Esophagus muscularis mucosa (tissue), 4 donors: ENCODE measurements at regions not wholly inside any gene's neighbourhood (a gene's known extent, or its start where the extent isn't known, plus 50 kb on each side); places are given as distances from the start of the nearest gene placed in this dataset.

Experiments used
- DNase-seq: peaks from one replicate; pipeline ENCODE4 v3.0.0-alpha.2; 2017; ENCODE audit errors: extremely low spot score
- H3K27ac ChIP-seq, 4 donors: fragments of 200-600 bp; sonication (generic); replicated peaks in 1 of 4; 1 replicate in 3 of 4; 2 replicates in 1 of 4; pipeline ENCODE4 v1.5.1; 2016 to 2019; ENCODE audit warnings: mild to moderate bottlenecking in 1 of 4
- H3K27me3 ChIP-seq, 4 donors: fragments of 200-600 bp; sonication (generic); one replicate each; pipeline versions ENCODE4 v1.5.1 to v1.6.0; 2016 to 2019
- H3K36me3 ChIP-seq, 4 donors: fragments of 200-600 bp; sonication (generic); one replicate each; pipeline ENCODE4 v1.5.1; 2016 to 2019
- H3K4me1 ChIP-seq, 4 donors: fragments of 200-600 bp; sonication (generic); one replicate each; pipeline ENCODE4 v1.5.1; 2016 to 2019
- H3K4me3 ChIP-seq, 4 donors: fragments of 200-600 bp; sonication (generic); 1 replicate in 2 of 4; 2 replicates in 2 of 4; pipeline ENCODE4 v1.5.1; 2016 to 2019; ENCODE audit warnings: mild to moderate bottlenecking in 4 of 4, moderate library complexity in 1 of 4
- H3K9me3 ChIP-seq, 4 donors: fragments of 200-600 bp; sonication (generic); 1 replicate in 3 of 4; 2 replicates in 1 of 4; pipeline ENCODE4 v1.5.1; 2016 to 2019
- EP300 ChIP-seq: sonication (generic); formaldehyde crosslinking; IDR thresholded peaks from one replicate; pipeline ENCODE4 v1.6.1; 2017; ENCODE audit warnings: antibody characterized with exemption
- POLR2A ChIP-seq: fragments of 450-650 bp; IDR thresholded peaks from one replicate; pipeline ENCODE4 v1.6.1; 2017; ENCODE audit warnings: antibody characterized with exemption, moderate library complexity, mild to moderate bottlenecking, low read depth
- POLR2AphosphoS5 ChIP-seq, 2 donors: sonication (generic); formaldehyde crosslinking; IDR thresholded peaks; one replicate each; pipeline ENCODE4 v1.6.1; 2017; ENCODE audit warnings: antibody characterized with exemption in 2 of 2
- WGBS: methylation state at CpG from one replicate; pipeline ENCODE4 v1.1.5; 2018; 5-methylcytosine and 5-hydroxymethylcytosine counted together
- intact Hi-C: fragments of 100-400 bp; cut with DNase I; formaldehyde crosslinking; loops from one replicate; pipeline ENCODE4 v1.15.1; 2023
- TF ChIP-seq, protein P1 (sequence below), 3 experiments: fragments of 200-600 bp in 2 of 3; fragments of 450-650 bp in 1 of 3; sonication (generic) in 2 of 3; IDR thresholded peaks; one replicate each; pipeline ENCODE4 v1.5.1; 2017 to 2019; ENCODE audit warnings: antibody characterized with exemption in 3 of 3, mild to moderate bottlenecking in 2 of 3, moderate library complexity in 1 of 3

- 70% methylated on average over 4 of the region's 4 CpGs for WGBS
- H3K9me3 ChIP-seq: no peaks in the 10 kb centered on the region
- H3K27ac ChIP-seq: no peak overlapping the region
- peaks cover 0 to 6% (median 2%) of the 10 kb centered on the region in 4 donors for H3K4me1 ChIP-seq
- no peaks in the 10 kb centered on the region for H3K36me3 ChIP-seq
- H3K27me3 ChIP-seq: no peaks in the 10 kb centered on the region
- TF ChIP-seq POLR2A: no peak
- TF ChIP-seq POLR2AphosphoS5 (IDR thresholded peaks at IDR 0.05): no peak
- no peak for TF ChIP-seq EP300
- no peak overlapping the region for H3K4me3 ChIP-seq
- intact Hi-C loops: no loop called here
- no peak for DNase-seq
Measured at GRCh38 chr10:4718544-4718943, 107.5 kb upstream of the AKR1E2 start.

DNA sequence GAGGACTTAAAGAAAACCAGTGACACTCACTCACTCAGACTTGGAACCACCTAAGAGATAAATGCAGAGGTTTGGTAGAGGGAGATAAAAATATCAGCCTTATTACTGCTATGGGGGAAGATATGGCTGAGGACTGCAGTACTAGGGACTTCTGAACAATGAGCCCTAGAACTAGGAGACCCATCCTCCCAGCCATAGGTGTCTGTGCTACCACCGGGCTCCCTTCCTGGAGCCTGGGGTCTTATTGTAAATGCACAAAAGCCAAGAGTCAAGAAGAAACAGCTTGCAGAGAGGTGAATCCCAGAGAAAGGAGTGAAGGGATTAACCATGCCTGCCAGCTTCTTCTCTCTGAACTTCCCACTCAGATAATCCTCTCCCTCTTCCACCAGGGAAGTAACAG, 108.3 kb upstream of the AKR1E2 start:
- WGBS: 92% methylated on average over 1 of the region's 1 CpG
- Histone ChIP-seq H3K4me3 (no peak overlapping the region), H3K27me3 (no peaks in the 10 kb centered on the region), H3K36me3 (no peaks in the 10 kb centered on the region), H3K27ac (no peak overlapping the region), H3K4me1 (peaks cover 0 to 6% (median 2%) of the 10 kb centered on the region in 4 donors), H3K9me3 (no peaks in the 10 kb centered on the region)
- DNase-seq: no peak
- no peak for TF ChIP-seq EP300
- no peak for TF ChIP-seq POLR2A
- TF ChIP-seq, protein P1, sequence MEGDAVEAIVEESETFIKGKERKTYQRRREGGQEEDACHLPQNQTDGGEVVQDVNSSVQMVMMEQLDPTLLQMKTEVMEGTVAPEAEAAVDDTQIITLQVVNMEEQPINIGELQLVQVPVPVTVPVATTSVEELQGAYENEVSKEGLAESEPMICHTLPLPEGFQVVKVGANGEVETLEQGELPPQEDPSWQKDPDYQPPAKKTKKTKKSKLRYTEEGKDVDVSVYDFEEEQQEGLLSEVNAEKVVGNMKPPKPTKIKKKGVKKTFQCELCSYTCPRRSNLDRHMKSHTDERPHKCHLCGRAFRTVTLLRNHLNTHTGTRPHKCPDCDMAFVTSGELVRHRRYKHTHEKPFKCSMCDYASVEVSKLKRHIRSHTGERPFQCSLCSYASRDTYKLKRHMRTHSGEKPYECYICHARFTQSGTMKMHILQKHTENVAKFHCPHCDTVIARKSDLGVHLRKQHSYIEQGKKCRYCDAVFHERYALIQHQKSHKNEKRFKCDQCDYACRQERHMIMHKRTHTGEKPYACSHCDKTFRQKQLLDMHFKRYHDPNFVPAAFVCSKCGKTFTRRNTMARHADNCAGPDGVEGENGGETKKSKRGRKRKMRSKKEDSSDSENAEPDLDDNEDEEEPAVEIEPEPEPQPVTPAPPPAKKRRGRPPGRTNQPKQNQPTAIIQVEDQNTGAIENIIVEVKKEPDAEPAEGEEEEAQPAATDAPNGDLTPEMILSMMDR (IDR thresholded peaks at IDR 0.05): no peak
- TF ChIP-seq POLR2AphosphoS5 (IDR thresholded peaks at IDR 0.05): no peak
- intact Hi-C loops: no loop called here

DNA sequence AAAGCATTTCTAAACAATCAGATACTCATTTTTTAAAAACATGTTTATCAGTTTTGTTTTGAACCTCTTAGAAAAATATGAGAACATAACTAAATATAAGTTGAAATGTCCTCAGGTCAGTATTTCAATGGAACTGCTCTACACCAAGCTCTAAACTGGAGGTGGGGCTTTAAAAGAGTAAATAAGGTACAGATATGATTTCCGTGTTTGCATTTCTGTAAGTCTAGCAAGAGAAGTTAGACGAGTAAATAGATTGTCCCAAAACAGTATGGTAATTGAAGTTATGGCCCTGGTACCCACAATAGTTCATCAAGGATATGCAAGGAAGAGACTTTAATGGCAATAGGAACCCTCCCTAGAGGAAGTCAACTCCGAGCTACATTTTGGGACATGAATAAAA, 115.1 kb upstream of the AKR1E2 start:
- DNase-seq: no peak
- 85% methylated on average over 3 of the region's 3 CpGs for WGBS
- Histone ChIP-seq H3K27me3 (no peaks in the 10 kb centered on the region), H3K27ac (no peak overlapping the region), H3K4me3 (no peak overlapping the region), H3K36me3 (no peaks in the 10 kb centered on the region), H3K4me1 (no peaks in the 10 kb centered on the region), H3K9me3 (no peaks in the 10 kb centered on the region)
- no peak for TF ChIP-seq EP300
- no peak for TF ChIP-seq POLR2AphosphoS5 (IDR thresholded peaks at IDR 0.05)
- no peak for TF ChIP-seq POLR2A
- TF ChIP-seq, protein P1 (IDR thresholded peaks at IDR 0.05): no peak
- intact Hi-C loops: no loop called here

- no peaks in the 10 kb centered on the region for H3K27me3 ChIP-seq
- intact Hi-C loops: no loop called here
- no peak for TF ChIP-seq POLR2AphosphoS5 (IDR thresholded peaks at IDR 0.05)
- TF ChIP-seq, protein P1 (IDR thresholded peaks at IDR 0.05): peak in 1 of 3 experiments; percentile 5
- no peak overlapping the region for H3K4me3 ChIP-seq
- H3K9me3 ChIP-seq: no peaks in the 10 kb centered on the region
- DNase-seq: no peak
- H3K4me1 ChIP-seq: no peaks in the 10 kb centered on the region
- no peak overlapping the region for H3K27ac ChIP-seq
- no peaks in the 10 kb centered on the region for H3K36me3 ChIP-seq
- 52% methylated on average over 6 of the region's 6 CpGs for WGBS
Measured at GRCh38 chr10:4708123-4708759, 117.8 kb upstream of the AKR1E2 start.

GRCh38 chr10:4707221-4707620, 118.8 kb upstream of the AKR1E2 start:
- H3K4me1 ChIP-seq: no peaks in the 10 kb centered on the region
- no peak overlapping the region for H3K27ac ChIP-seq
- 96% methylated on average over 2 of the region's 2 CpGs for WGBS
- H3K36me3 ChIP-seq: no peaks in the 10 kb centered on the region
- DNase-seq: no peak
- TF ChIP-seq EP300 (no peak), POLR2A (no peak), POLR2AphosphoS5 (IDR thresholded peaks at IDR 0.05) (no peak)
- TF ChIP-seq, protein P1 (IDR thresholded peaks at IDR 0.05): no peak
- intact Hi-C loops: no loop called here
- H3K27me3 ChIP-seq: no peaks in the 10 kb centered on the region
- H3K9me3 ChIP-seq: no peaks in the 10 kb centered on the region
- H3K4me3 ChIP-seq: no peak overlapping the region
